Endothelial cell (in vitro differentiated cells): ENCODE measurements at regions not wholly inside any gene's neighbourhood (a gene's known extent, or its start where the extent isn't known, plus 50 kb on each side); places are given as distances from the start of the nearest gene placed in this dataset.

Experiments
- DNase-seq: peaks from one replicate; pipeline ENCODE4 v3.0.0; 2021; ENCODE audit warnings: low spot score
- H3K27ac Mint-ChIP-seq: one replicate; pipeline ENCODE4 v1.8.0; 2021; ENCODE audit warnings: mixed read lengths, inconsistent platforms; ENCODE audit not compliant: unreplicated experiment
- H3K27me3 Mint-ChIP-seq: one replicate; pipeline ENCODE4 v1.8.0; 2021; ENCODE audit warnings: mild to moderate bottlenecking, moderate library complexity, mixed read lengths, inconsistent platforms; ENCODE audit not compliant: unreplicated experiment
- H3K36me3 Mint-ChIP-seq: one replicate; pipeline ENCODE4 v1.8.0; 2021; ENCODE audit warnings: mild to moderate bottlenecking, low read depth, mixed read lengths, inconsistent platforms; ENCODE audit not compliant: unreplicated experiment
- H3K4me1 Mint-ChIP-seq: one replicate; pipeline ENCODE4 v1.8.0; 2021; ENCODE audit warnings: mild to moderate bottlenecking, mixed read lengths, inconsistent platforms; ENCODE audit not compliant: unreplicated experiment
- H3K4me3 Mint-ChIP-seq: one replicate; pipeline ENCODE4 v1.8.0; 2021; ENCODE audit warnings: mild to moderate bottlenecking, mixed read lengths, inconsistent platforms; ENCODE audit not compliant: unreplicated experiment
- H3K9me3 Mint-ChIP-seq: one replicate; pipeline ENCODE4 v1.8.0; 2021; ENCODE audit warnings: mixed read lengths, inconsistent platforms; ENCODE audit not compliant: unreplicated experiment
- TF ChIP-seq, protein P1 (sequence below): fragments of 200-600 bp; sonication (generic); IDR thresholded peaks from one replicate; pipeline ENCODE4 v1.5.0; 2021; ENCODE audit warnings: antibody characterized with exemption; ENCODE audit not compliant: unreplicated experiment

DNA sequence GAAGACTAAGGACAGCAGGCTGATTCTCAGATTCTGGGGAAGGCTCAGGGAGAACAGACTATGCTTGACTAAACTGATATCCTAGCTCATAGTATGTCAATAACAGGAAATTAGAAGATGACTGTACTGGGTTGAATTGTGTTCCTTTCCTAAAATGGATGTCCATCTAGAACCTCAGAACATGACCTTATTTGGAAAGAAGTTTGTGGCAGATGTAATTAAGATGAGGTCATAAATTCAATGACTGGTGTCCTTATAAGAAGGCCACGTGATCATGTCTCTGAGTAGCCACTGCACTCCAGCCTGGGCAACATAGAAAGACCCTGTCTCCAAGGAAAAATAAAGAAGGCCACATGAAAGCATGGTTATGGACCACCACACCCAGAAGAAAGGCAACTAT, 113.9 kb upstream of the STMND1 start:
- Mint-ChIP-seq H3K4me3 (no peak overlapping the region), H3K9me3 (peaks cover 7% of the 10 kb centered on the region), H3K4me1 (peaks cover 7% of the 10 kb centered on the region), H3K27ac (no peak overlapping the region), H3K27me3 (no peaks in the 10 kb centered on the region), H3K36me3 (peaks cover 11% of the 10 kb centered on the region)
- TF ChIP-seq, protein P1, sequence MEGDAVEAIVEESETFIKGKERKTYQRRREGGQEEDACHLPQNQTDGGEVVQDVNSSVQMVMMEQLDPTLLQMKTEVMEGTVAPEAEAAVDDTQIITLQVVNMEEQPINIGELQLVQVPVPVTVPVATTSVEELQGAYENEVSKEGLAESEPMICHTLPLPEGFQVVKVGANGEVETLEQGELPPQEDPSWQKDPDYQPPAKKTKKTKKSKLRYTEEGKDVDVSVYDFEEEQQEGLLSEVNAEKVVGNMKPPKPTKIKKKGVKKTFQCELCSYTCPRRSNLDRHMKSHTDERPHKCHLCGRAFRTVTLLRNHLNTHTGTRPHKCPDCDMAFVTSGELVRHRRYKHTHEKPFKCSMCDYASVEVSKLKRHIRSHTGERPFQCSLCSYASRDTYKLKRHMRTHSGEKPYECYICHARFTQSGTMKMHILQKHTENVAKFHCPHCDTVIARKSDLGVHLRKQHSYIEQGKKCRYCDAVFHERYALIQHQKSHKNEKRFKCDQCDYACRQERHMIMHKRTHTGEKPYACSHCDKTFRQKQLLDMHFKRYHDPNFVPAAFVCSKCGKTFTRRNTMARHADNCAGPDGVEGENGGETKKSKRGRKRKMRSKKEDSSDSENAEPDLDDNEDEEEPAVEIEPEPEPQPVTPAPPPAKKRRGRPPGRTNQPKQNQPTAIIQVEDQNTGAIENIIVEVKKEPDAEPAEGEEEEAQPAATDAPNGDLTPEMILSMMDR: no peak
- DNase-seq: no peak

DNA sequence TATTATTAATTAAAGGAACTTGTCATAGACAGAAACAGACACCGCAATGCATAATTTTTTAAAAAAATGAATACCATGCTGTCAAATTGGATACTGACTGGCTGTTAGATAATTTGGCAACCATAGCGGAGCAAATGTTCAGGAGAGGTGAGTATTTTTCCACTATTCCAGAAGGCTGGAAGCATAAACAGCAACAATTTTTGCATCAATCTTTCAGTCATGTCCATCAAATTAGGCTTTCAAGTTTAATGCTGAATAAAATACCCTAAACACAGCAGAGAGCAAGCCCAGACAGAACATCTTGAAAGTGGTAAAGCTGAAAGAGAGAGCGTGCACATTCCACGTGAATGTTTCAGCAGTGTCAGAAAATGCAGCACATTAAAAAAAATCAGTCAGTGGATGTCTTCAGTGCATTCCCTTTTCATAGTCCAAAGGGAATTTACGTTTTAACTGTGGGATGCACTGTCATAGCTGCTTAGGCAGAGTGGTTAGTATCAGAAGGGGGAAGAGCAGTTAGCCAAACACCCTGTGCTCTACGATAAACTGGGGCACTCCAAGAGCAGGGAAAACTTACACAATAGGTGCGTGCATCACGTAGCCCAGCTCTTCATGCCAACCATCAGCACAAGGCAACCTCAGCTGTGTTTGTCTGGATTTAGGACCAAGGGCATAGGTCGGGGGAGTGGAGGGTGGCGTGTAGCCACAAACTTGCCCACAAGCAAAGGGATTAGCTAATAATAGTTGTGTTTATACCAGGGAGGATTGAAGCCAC, 116.2 kb upstream of the STMND1 start:
- TF ChIP-seq, protein P1: no peak
- Mint-ChIP-seq H3K4me3 (no peak overlapping the region), H3K9me3 (peaks cover 7% of the 10 kb centered on the region), H3K36me3 (peaks cover 11% of the 10 kb centered on the region), H3K27me3 (no peaks in the 10 kb centered on the region), H3K27ac (no peak overlapping the region), H3K4me1 (peaks cover 7% of the 10 kb centered on the region)
- DNase-seq: no peak

DNA sequence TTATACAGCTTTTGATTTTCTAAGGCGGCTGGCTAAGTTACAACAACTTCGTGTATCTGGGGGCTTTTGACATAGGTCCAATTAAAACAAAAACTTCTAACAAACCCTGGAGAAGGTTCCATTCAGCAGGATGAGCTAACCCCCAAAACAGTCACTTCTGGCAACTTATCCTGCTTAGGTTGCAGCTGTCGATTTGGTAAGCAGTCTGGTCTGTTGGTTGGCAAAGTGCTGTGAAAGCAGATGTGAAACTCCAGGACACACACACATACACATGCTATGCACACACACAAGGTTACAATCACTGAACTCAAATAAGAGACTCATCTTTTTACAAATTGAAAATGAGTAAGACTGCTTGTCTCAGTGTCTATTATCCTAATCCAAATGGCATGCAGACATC, 119.0 kb upstream of the STMND1 start:
- no peak for DNase-seq
- peaks cover 7% of the 10 kb centered on the region for H3K4me1 Mint-ChIP-seq
- TF ChIP-seq, protein P1: no peak

DNA sequence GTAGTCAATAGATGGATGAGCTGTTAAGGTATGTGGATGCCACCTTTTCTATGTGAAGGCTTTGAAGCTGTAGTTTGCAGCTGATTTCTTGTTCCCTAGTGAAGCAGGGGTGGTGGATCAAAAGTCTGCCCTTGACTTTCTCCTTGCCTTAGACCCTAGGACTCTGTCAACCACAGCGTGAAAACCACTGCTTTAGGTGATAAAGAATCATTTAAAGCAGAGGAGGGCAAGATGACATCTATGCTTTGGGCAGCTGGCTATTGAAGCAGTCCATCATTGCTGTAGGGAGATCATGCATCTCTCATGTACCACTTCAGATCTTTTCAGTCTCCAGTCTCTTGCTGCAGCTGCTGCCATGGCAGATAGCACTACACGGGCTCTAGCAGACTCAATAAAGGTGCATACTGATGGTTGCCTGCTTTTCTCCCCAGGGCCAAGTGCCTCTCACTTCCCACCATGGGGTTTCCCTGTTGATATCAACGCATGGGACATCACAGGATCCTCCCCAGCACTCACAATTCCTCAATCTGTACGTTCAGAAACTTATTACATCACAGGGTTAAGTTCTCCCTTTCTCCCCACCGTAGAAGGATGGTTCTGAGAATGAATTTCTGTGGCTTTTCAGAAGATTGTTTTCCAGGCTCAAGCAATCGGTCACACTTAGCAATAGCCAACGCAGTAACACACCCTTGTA, 122.0 kb upstream of the STMND1 start:
- H3K4me3 Mint-ChIP-seq: no peak overlapping the region
- no peaks in the 10 kb centered on the region for H3K27me3 Mint-ChIP-seq
- DNase-seq: no peak
- TF ChIP-seq, protein P1: no peak
- H3K36me3 Mint-ChIP-seq: no peaks in the 10 kb centered on the region
- H3K27ac Mint-ChIP-seq: no peak overlapping the region
- no peaks in the 10 kb centered on the region for H3K4me1 Mint-ChIP-seq
- no peaks in the 10 kb centered on the region for H3K9me3 Mint-ChIP-seq

More for the DNA sequence above, 119.0 kb upstream of the STMND1 start:
- Mint-ChIP-seq H3K36me3 (no peaks in the 10 kb centered on the region), H3K9me3 (no peaks in the 10 kb centered on the region), H3K4me3 (no peak overlapping the region), H3K27ac (no peak overlapping the region), H3K27me3 (no peaks in the 10 kb centered on the region)

DNA sequence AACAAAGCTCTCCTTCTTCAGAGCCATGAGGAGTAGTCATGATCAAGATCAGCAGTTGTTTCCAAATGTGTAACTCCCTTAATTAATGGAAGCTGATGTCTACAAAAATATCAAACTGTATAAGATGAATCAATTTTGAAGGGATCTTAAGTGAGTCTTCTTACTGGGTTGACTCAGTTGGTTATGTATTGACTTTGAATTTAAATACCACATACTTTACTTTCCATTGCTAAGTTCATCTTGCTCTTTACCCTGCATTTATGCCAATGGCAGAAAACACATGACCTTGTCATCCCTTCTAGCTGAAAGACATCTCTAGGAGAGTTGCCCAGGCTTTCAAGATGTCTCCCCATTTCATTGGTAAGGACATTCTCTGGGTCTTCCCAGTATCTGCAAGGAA, 123.2 kb upstream of the STMND1 start:
- Mint-ChIP-seq H3K4me3 (no peak overlapping the region), H3K27me3 (no peaks in the 10 kb centered on the region)
- TF ChIP-seq, protein P1: no peak

More for the DNA sequence above, 123.2 kb upstream of the STMND1 start:
- DNase-seq: no peak
- Mint-ChIP-seq H3K36me3 (no peaks in the 10 kb centered on the region), H3K4me1 (no peaks in the 10 kb centered on the region), H3K27ac (no peak overlapping the region), H3K9me3 (no peaks in the 10 kb centered on the region)
